H1 (cell line): ENCODE measurements at regions not wholly inside any gene's neighbourhood (a gene's known extent, or its start where the extent isn't known, plus 50 kb on each side); places are given as distances from the start of the nearest gene placed in this dataset.

Experiments
- ASH2L ChIP-seq: fragments of 200-600, 300-600 bp; sonication (generic); IDR thresholded peaks from one replicate; pipeline ENCODE4 v1.7.1; 2017; ENCODE audit warnings: low read length
- BACH1 ChIP-seq: IDR thresholded peaks from 2 replicates; pipeline ENCODE4 v1.6.1; 2012; ENCODE audit warnings: low read length, improper control_type of control experiment
- BRCA1 ChIP-seq: IDR thresholded peaks from 2 replicates; pipeline ENCODE4 v1.6.1; 2012; ENCODE audit warnings: low read depth, low read length, improper control_type of control experiment
- CEBPB ChIP-seq: IDR thresholded peaks from 2 replicates; pipeline ENCODE4 v1.6.1; 2012; ENCODE audit warnings: low read depth, low read length
- MAFK ChIP-seq: IDR thresholded peaks from 2 replicates; pipeline ENCODE4 v1.6.1; 2012; ENCODE audit warnings: low read depth, mild to moderate bottlenecking, improper control_type of control experiment, low read length
- POLR2A ChIP-seq, 2 experiments: IDR thresholded peaks; 1 replicate in 1 of 2; 2 replicates in 1 of 2; pipeline ENCODE4 v1.6.1; 2011; ENCODE audit warnings: low read depth in 2 of 2, low read length in 2 of 2, mild to moderate bottlenecking in 2 of 2; ENCODE audit errors: control extremely low read depth in 1 of 2
- POLR2AphosphoS5 ChIP-seq: IDR thresholded peaks from 2 replicates; pipeline ENCODE4 v1.6.1; 2011; ENCODE audit warnings: low read depth, low read length
- POU5F1 ChIP-seq: IDR thresholded peaks from 2 replicates; pipeline ENCODE4 v1.6.1; 2011; ENCODE audit warnings: low read depth, mild to moderate bottlenecking, low read length, moderate library complexity
- RAD21 ChIP-seq, 2 experiments: IDR thresholded peaks in 1 of 2; conservative IDR thresholded peaks in 1 of 2; 2 replicates each; pipeline ENCODE4 v1.6.1; 2011; ENCODE audit warnings: low read depth in 2 of 2, low read length in 2 of 2, improper control_type of control experiment in 1 of 2, inconsistent platforms in 1 of 2, mild to moderate bottlenecking in 1 of 2, moderate library complexity in 1 of 2
- RFX5 ChIP-seq: IDR thresholded peaks from 2 replicates; pipeline ENCODE4 v1.6.1; 2011; ENCODE audit warnings: low read depth, low read length, improper control_type of control experiment, borderline replicate concordance
- TAF7 ChIP-seq: optimal IDR thresholded peaks from 2 replicates; pipeline ENCODE3; 2011; ENCODE audit warnings: low read depth, mild to moderate bottlenecking, inconsistent platforms, low read length, moderate library complexity, borderline replicate concordance
- YY1 ChIP-seq: IDR thresholded peaks from 2 replicates; pipeline ENCODE4 v1.6.1; 2011; ENCODE audit warnings: low read depth, mild to moderate bottlenecking, low read length
- ZNF274 ChIP-seq: IDR thresholded peaks from 2 replicates; pipeline ENCODE4 v1.7.0; 2012; ENCODE audit warnings: low read length, borderline replicate concordance; ENCODE audit errors: extremely low read depth
- TF ChIP-seq, protein P1 (sequence below), 3 experiments: IDR thresholded peaks; 1 replicate in 2 of 3; 2 replicates in 1 of 3; pipeline versions ENCODE4 v1.5.1 to v1.6.1; 2011; ENCODE audit warnings: low read length in 3 of 3, mild to moderate bottlenecking in 3 of 3, inconsistent platforms in 2 of 3, low read depth in 1 of 3, moderate library complexity in 1 of 3; ENCODE audit not compliant: insufficient read depth in 1 of 3; ENCODE audit errors: control extremely low read depth in 1 of 3

DNA sequence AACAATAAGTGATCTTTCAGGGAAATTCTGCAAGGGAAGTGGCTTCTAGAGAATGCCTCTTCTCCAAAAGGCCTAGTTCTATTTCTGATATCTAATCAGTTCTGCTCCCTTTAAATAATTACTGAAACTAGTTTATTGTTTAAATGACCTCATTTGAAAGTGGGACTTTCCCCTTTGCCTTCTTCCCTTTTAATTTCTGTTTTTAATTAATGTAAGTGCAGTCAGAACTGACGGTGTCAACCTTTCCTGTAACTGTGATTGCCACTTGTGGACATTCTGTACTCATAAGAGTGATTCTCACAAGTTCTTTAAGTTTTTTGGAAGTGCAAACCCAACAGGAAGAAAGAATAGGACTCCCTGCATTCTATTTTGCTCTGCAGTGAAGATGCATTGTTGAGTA is 265.3 kb upstream of the PLEKHG7 start:
- TF ChIP-seq CEBPB = no peak
- TF ChIP-seq YY1 = no peak
- no peak for TF ChIP-seq ZNF274
- TF ChIP-seq, protein P1, sequence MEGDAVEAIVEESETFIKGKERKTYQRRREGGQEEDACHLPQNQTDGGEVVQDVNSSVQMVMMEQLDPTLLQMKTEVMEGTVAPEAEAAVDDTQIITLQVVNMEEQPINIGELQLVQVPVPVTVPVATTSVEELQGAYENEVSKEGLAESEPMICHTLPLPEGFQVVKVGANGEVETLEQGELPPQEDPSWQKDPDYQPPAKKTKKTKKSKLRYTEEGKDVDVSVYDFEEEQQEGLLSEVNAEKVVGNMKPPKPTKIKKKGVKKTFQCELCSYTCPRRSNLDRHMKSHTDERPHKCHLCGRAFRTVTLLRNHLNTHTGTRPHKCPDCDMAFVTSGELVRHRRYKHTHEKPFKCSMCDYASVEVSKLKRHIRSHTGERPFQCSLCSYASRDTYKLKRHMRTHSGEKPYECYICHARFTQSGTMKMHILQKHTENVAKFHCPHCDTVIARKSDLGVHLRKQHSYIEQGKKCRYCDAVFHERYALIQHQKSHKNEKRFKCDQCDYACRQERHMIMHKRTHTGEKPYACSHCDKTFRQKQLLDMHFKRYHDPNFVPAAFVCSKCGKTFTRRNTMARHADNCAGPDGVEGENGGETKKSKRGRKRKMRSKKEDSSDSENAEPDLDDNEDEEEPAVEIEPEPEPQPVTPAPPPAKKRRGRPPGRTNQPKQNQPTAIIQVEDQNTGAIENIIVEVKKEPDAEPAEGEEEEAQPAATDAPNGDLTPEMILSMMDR (IDR thresholded peaks at IDR 0.05; ENCODE audit: control extremely low read depth in 1 of 3, insufficient read depth in 1 of 3, low read depth in 1 of 3, low read length in 3 of 3) = no peak
- TF ChIP-seq POU5F1 = no peak
- TF ChIP-seq TAF7 = no peak
- no peak for TF ChIP-seq ASH2L
- TF ChIP-seq RAD21 (IDR thresholded peaks at IDR 0.05 in 1 of 2, conservative IDR thresholded peaks at IDR 0.05 in 1 of 2; ENCODE audit: low read depth in 2 of 2, low read length in 2 of 2) = no peak
- TF ChIP-seq POLR2A (IDR thresholded peaks at IDR 0.05; ENCODE audit: control extremely low read depth in 1 of 2, low read depth in 2 of 2, low read length in 2 of 2) = no peak
- no peak for TF ChIP-seq BACH1
- TF ChIP-seq RFX5 = no peak
- no peak for TF ChIP-seq POLR2AphosphoS5
- TF ChIP-seq MAFK = no peak
- TF ChIP-seq BRCA1 = no peak
